ENCODE measurements at regions not wholly inside any gene's neighbourhood (a gene's known extent, or its start where the extent isn't known, plus 50 kb on each side); places are given as distances from the start of the nearest gene placed in this dataset.

- H3K4me3 Mint-ChIP-seq: no peak overlapping the region
- CTCF ChIA-PET: no interaction called here
- no peak for TF ChIP-seq CTCF (IDR thresholded peaks at IDR 0.05)
- ATAC-seq (ENCODE audit: low read depth): no peak
- H3K9me3 Mint-ChIP-seq: peaks cover 5% of the 10 kb centered on the region
- H3K36me3 Mint-ChIP-seq (ENCODE audit: low read depth): no peaks in the 10 kb centered on the region
- intact Hi-C loops (cut with micrococcal nuclease): no loop called here
- DNase-seq: no peak
- H3K4me1 Mint-ChIP-seq: no peaks in the 10 kb centered on the region
- H3K27me3 Mint-ChIP-seq: no peaks in the 10 kb centered on the region
- no peak overlapping the region for H3K27ac Mint-ChIP-seq
- POLR2A ChIA-PET: no interaction called here
Measured at GRCh38 chr6:48183178-48183577, 72.2 kb upstream of the PTCHD4 start.

GRCh38 chr6:48178700-48179099 lies 67.7 kb upstream of the PTCHD4 start:
- no peak for ATAC-seq (ENCODE audit: low read depth)
- peaks cover 5% of the 10 kb centered on the region for H3K9me3 Mint-ChIP-seq
- no peak for TF ChIP-seq CTCF (IDR thresholded peaks at IDR 0.05)
- H3K36me3 Mint-ChIP-seq (ENCODE audit: low read depth): no peaks in the 10 kb centered on the region
- no peaks in the 10 kb centered on the region for H3K4me1 Mint-ChIP-seq
- intact Hi-C loops (cut with micrococcal nuclease): no loop called here
- no peak for DNase-seq
- no peak overlapping the region for H3K27ac Mint-ChIP-seq
- ChIA-PET CTCF (no interaction called here), POLR2A (no interaction called here)
- no peaks in the 10 kb centered on the region for H3K27me3 Mint-ChIP-seq
- H3K4me3 Mint-ChIP-seq: no peak overlapping the region

DNA sequence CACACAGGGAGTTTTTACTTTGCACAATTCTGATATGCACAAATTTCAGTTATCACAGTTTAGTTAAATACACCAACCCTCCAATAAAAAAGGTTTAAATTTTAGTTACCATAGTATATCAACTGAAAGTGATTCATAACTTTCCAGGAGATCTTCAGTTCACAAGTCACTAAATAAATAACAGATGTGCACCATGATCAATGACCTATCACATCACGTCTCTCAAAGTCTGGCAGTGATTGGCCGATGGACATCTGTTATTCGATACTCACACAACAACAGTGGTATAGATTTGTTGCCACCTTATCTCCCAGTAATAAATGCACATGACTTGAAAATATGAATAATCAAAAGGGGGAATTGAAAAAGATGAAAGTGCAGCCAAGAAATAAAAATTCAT lies 66.8 kb upstream of the PTCHD4 start:
- no peaks in the 10 kb centered on the region for H3K36me3 Mint-ChIP-seq (ENCODE audit: low read depth)
- H3K4me3 Mint-ChIP-seq: no peak overlapping the region
- no peak for TF ChIP-seq CTCF (IDR thresholded peaks at IDR 0.05)
- H3K4me1 Mint-ChIP-seq: no peaks in the 10 kb centered on the region
- no peak overlapping the region for H3K27ac Mint-ChIP-seq
- DNase-seq: no peak
- no peak for ATAC-seq (ENCODE audit: low read depth)
- H3K9me3 Mint-ChIP-seq: peaks cover 5% of the 10 kb centered on the region
- ChIA-PET POLR2A (no interaction called here), CTCF (no interaction called here)
- intact Hi-C loops (cut with micrococcal nuclease): no loop called here
- no peaks in the 10 kb centered on the region for H3K27me3 Mint-ChIP-seq

GRCh38 chr6:48176645-48177308 lies 65.8 kb upstream of the PTCHD4 start:
- ChIA-PET CTCF (no interaction called here), POLR2A (no interaction called here)
- Mint-ChIP-seq H3K4me1 (no peaks in the 10 kb centered on the region), H3K27ac (no peak overlapping the region), H3K27me3 (no peaks in the 10 kb centered on the region), H3K36me3 (ENCODE audit: low read depth) (no peaks in the 10 kb centered on the region), H3K9me3 (peaks cover 2% of the 10 kb centered on the region), H3K4me3 (no peak overlapping the region)
- ATAC-seq (ENCODE audit: low read depth) (no peak), DNase-seq (no peak)
- no peak for TF ChIP-seq CTCF (IDR thresholded peaks at IDR 0.05)
- intact Hi-C loops (cut with micrococcal nuclease): no loop called here

GRCh38 chr6:48169635-48170034 lies 58.6 kb upstream of the PTCHD4 start:
- POLR2A ChIA-PET: no interaction called here
- H3K9me3 Mint-ChIP-seq: no peaks in the 10 kb centered on the region
- ATAC-seq (ENCODE audit: low read depth): no peak

More at GRCh38 chr6:48169635-48170034, 58.6 kb upstream of the PTCHD4 start:
- CTCF ChIA-PET: no interaction called here
- TF ChIP-seq CTCF (IDR thresholded peaks at IDR 0.05): no peak
- H3K36me3 Mint-ChIP-seq (ENCODE audit: low read depth): no peaks in the 10 kb centered on the region
- intact Hi-C loops (cut with micrococcal nuclease): no loop called here
- H3K27me3 Mint-ChIP-seq: no peaks in the 10 kb centered on the region
- H3K4me3 Mint-ChIP-seq: no peak overlapping the region
- H3K4me1 Mint-ChIP-seq: no peaks in the 10 kb centered on the region
- H3K27ac Mint-ChIP-seq: no peak overlapping the region
- DNase-seq: no peak
